ENCODE measurements at regions not wholly inside any gene's neighbourhood (a gene's known extent, or its start where the extent isn't known, plus 50 kb on each side); places are given as distances from the start of the nearest gene placed in this dataset.

DNA sequence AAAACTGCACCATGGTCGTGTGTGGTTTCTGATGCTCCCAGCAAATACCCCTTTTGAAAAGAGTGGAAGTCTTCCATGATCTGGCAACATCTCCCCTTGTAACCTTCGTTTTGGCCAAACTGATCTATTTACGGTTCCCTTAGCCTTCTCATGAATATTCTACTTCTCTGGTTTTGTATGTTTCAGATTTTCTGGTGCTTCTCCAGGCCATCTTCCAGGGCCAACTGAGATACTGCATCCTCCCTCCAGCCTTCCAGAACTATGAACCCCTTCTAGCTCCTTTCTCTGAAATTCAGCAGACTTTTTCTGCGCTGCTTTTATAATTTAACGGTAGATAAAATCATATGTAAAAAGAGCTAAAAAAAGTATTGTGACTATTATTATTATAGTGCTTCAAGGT lies 97.7 kb downstream of the XCL2 start:
- no peak for DNase-seq (ENCODE audit: low spot score in 2 of 2)
- H3K36me3 ChIP-seq (replicated peaks), result no peaks in the 10 kb centered on the region
- in situ Hi-C loops (cut with MboI; ENCODE audit: low sequenced_read_pairs), result no loop called here
- H3K27me3 ChIP-seq (ENCODE audit: low read depth), result no peaks in the 10 kb centered on the region
- no peaks in the 10 kb centered on the region for H3K4me1 ChIP-seq
- H3K9me3 ChIP-seq, result no peaks in the 10 kb centered on the region; the same call in 1 of the 2 replicates
- H3K4me3 ChIP-seq, result no peak overlapping the region

DNA sequence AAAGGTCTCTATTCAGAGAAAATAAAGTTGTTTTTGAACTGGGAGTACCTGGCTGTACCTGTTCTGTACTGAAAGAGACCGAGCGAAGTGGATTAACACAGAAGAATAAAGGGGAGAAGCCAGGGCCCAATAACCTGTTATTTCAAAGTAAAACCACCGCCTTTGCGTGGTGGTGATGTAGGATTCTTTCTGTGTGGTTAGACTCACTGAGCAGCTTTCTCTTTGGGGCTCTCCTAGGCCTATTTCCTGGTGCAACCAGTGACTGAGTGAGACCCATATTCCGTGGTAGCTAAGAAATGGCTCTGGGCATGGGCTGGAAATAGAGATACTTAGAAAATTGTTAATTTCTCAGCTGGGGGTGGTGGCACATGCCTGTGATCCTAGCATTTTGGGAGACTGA lies 99.9 kb downstream of the XCL2 start:
- in situ Hi-C loops (cut with MboI; ENCODE audit: low sequenced_read_pairs), result no loop called here
- Histone ChIP-seq H3K36me3 (replicated peaks) (no peaks in the 10 kb centered on the region), H3K4me3 (no peak overlapping the region), H3K9me3 (no peaks in the 10 kb centered on the region), H3K27me3 (ENCODE audit: low read depth) (0 out of 2 replicates have a peak, but pooled peaks cover 4% of the 10 kb centered on the region), H3K4me1 (no peaks in the 10 kb centered on the region)
- DNase-seq (ENCODE audit: low spot score in 2 of 2), result no peak

DNA sequence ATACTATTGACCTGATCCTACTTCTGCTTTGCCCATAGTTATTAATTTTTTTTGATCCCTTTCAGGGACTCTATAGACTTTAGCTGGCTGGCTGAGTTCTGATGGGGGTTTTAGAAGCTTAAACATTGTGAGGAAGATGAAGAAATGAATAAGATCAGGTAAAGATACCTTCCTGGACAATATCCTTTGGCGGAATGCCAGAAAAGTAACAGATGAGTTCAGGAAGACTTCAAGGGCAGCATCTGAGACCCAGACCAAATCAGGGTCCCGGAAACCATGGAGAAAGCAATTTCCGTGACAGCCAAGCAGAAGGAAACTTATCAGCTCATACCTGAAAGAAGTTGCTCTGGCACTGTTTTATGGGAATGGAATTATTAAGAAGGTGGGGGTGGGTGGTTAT lies 100.4 kb downstream of the XCL2 start:
- Histone ChIP-seq H3K36me3 (replicated peaks) (no peaks in the 10 kb centered on the region), H3K4me1 (no peaks in the 10 kb centered on the region), H3K9me3 (no peaks in the 10 kb centered on the region), H3K27me3 (ENCODE audit: low read depth) (0 out of 2 replicates have a peak, but pooled peaks cover 4% of the 10 kb centered on the region), H3K4me3 (no peak overlapping the region)
- DNase-seq (ENCODE audit: low spot score in 2 of 2), result no peak
- in situ Hi-C loops (cut with MboI; ENCODE audit: low sequenced_read_pairs), result no loop called here

DNA sequence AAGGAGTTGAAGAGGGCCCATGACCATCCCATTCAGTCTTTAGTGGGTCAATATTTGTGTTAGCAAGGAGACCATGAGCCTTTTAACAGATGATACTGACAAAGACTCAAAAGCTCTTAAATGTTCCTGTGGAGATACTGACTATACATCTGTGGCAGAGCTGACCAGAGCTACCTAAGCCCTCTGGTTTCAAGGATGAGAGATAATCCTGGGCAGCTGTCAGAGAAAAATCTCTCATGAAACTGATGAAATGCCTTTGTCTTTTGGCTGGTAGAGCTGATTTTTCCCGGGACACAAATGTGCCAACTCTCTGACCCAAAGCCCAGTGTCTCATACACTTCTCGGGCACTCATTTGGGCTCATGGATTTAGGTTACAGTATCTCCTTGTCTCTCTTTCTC lies 100.9 kb downstream of the XCL2 start:
- DNase-seq (ENCODE audit: low spot score in 2 of 2), result no peak
- Histone ChIP-seq H3K4me1 (no peaks in the 10 kb centered on the region), H3K27me3 (ENCODE audit: low read depth) (0 out of 2 replicates have a peak, but pooled peaks cover 4% of the 10 kb centered on the region), H3K9me3 (no peaks in the 10 kb centered on the region), H3K4me3 (no peak overlapping the region), H3K36me3 (replicated peaks) (no peaks in the 10 kb centered on the region)
- in situ Hi-C loops (cut with MboI; ENCODE audit: low sequenced_read_pairs), result no loop called here

DNA sequence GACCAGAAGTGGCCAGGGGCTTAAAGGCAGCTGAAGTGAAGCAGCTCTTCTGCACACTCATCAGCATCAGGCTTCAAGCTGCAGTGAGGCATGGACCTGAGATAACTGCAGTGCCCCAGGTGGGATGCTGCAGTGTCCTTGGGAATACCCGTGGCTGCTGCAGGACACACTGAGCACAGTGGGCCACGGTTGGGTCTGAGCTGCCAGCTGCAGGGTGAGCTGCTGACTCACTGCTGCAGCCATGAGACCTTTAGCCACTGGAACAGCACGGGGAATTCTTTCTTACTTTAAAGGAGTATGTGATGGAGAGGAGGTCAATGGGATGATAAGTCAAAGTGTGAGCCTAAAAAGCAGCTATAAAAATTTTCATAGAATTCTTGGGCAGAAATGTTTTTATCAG lies 102.1 kb downstream of the XCL2 start:
- Histone ChIP-seq H3K9me3 (no peaks in the 10 kb centered on the region), H3K4me3 (no peak overlapping the region), H3K36me3 (replicated peaks) (no peaks in the 10 kb centered on the region), H3K4me1 (no peaks in the 10 kb centered on the region), H3K27me3 (ENCODE audit: low read depth) (0 out of 2 replicates have a peak, but pooled peaks cover 4% of the 10 kb centered on the region)
- in situ Hi-C loops (cut with MboI; ENCODE audit: low sequenced_read_pairs), result no loop called here
- DNase-seq (ENCODE audit: low spot score in 2 of 2), result no peak

DNA sequence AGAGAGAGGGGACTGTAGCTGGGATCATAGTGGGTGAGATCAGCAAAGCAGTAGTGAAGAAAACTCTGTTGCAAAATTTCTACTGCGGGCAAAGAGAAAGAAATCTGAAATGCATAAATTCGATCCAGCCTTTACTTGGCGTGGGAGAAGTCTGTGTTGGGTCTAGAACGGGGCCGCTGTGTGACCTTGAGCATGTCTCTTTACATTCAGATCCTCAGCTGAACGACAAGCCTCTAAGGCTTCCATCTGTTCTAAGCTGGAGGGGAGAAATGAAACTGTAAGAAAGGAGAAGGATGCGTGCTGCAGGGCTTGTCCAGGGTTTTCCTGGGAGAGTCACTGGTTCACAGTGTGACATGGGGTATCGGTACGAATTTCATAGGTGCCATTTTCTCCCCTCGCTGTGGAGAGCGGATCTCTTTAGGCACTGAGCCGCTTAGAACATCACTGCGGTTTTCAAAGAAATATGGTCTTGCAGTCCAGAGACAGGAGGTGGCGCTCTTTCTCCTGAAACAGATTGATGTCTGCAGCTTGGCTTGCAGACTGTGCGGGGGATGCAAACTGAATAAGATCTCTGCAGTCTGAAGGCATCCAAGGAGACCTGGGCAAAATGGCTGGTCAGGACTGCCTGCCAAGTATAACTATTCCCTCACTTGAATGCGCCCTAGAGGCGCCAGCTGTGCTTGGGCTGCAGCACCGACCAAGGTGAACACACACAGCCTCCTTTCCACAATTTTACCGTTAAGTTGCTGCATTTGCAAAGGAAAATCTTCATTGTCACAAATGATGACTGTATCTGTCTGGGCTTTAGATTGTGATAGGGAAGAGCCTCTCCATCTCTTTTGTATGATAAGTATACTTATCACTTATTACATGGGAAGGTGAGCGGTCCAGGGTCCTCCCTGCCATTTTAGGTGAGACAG lies 104.1 kb downstream of the XCL2 start:
- in situ Hi-C loops (cut with MboI; ENCODE audit: low sequenced_read_pairs), result loop anchor here (10.0 kb wide), 1 partner anchor 135 kb away; the partner anchor contains the start of gene XCL1
- peak; percentile 88 to 90 for DNase-seq (ENCODE audit: low spot score in 2 of 2)
- no peak overlapping the region for H3K4me3 ChIP-seq
- no peaks in the 10 kb centered on the region for H3K36me3 ChIP-seq (replicated peaks)
- no peaks in the 10 kb centered on the region for H3K4me1 ChIP-seq
- H3K9me3 ChIP-seq, result no peaks in the 10 kb centered on the region
- 0 out of 2 replicates have a peak, but pooled peaks cover 4% of the 10 kb centered on the region for H3K27me3 ChIP-seq (ENCODE audit: low read depth)

DNA sequence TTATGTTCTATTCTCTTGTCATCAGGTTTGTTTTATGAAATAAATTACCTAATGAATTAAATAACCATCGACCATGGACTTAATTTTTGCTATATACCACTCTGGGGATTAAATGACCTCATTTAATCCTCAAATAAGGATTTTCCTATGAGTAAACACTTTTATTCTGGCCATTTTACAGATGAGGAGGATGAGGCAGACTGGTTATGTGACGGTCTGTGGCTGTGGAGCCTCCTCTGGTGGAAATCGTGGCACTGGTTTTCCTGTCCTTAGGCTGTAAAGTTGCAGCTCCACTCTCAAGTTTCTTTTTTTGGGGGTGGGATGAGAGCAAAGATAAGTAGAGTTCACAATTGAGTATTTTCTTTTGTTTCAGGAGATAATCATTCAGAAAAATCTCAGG lies 105.2 kb downstream of the XCL2 start:
- H3K4me1 ChIP-seq, result no peaks in the 10 kb centered on the region
- H3K27me3 ChIP-seq (ENCODE audit: low read depth), result 0 out of 2 replicates have a peak, but pooled peaks cover 4% of the 10 kb centered on the region
- in situ Hi-C loops (cut with MboI; ENCODE audit: low sequenced_read_pairs), result loop anchor here (10.0 kb wide), 1 partner anchor 136 kb away; the partner anchor contains the start of gene XCL1
- DNase-seq (ENCODE audit: low spot score in 2 of 2), result no peak
- no peaks in the 10 kb centered on the region for H3K9me3 ChIP-seq
- no peak overlapping the region for H3K4me3 ChIP-seq
- H3K36me3 ChIP-seq (replicated peaks), result no peaks in the 10 kb centered on the region

DNA sequence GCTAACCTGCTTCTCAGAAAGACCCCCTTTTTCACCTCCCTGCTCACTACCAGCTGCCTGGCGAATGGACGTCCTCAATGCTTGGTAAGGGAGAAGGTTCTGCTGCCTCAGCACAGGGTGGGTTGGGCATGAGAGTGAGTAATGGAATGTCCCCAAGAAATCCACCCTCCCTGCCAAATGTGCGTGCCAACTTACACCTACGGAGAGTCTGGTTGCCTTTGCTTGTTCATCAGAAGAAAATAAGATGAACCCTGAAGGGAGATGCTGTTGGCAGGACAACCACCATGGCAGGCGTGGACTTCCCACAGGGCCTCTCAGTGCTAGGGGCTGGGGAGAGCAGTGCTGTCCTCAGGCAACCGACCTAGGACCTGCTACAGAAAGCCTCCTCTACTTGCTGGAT lies 106.0 kb downstream of the XCL2 start:
- 0 out of 2 replicates have a peak, but pooled peaks cover 4% of the 10 kb centered on the region for H3K27me3 ChIP-seq (ENCODE audit: low read depth)
- no peak overlapping the region for H3K4me3 ChIP-seq
- no peaks in the 10 kb centered on the region for H3K4me1 ChIP-seq
- H3K36me3 ChIP-seq (replicated peaks), result no peaks in the 10 kb centered on the region
- no peak for DNase-seq (ENCODE audit: low spot score in 2 of 2)
- in situ Hi-C loops (cut with MboI; ENCODE audit: low sequenced_read_pairs), result loop anchor here (10.0 kb wide), 1 partner anchor 137 kb away; the partner anchor contains the start of gene XCL1
- no peaks in the 10 kb centered on the region for H3K9me3 ChIP-seq

DNA sequence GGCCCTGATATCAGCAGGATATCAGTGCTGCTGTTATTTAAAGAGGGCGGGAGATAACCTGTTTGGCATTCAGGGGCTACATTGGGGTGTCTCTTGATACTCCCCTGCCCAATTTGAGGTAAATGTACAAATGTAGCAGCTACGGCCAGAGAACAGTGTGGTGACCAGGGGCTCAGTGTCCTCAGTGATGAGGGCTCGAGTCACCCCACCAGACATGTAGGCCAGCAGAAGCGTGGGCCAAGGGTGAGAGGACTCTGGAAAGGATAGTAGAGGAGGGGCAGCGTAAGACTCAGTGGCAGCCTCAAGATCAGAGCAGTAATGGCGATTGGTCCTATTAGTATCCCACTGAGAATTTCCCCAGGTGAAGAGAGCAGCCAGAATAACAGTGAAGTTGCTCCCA lies 108.4 kb downstream of the XCL2 start:
- no peak overlapping the region for H3K4me3 ChIP-seq
- in situ Hi-C loops (cut with MboI; ENCODE audit: low sequenced_read_pairs), result loop anchor here (10.0 kb wide), 1 partner anchor 139 kb away; the partner anchor contains the start of gene XCL1
- no peaks in the 10 kb centered on the region for H3K4me1 ChIP-seq
- no peak for DNase-seq (ENCODE audit: low spot score in 2 of 2)
- H3K27me3 ChIP-seq (ENCODE audit: low read depth), result 0 out of 2 replicates have a peak, but pooled peaks cover under 1% of the 10 kb centered on the region
- H3K9me3 ChIP-seq, result no peaks in the 10 kb centered on the region
- no peaks in the 10 kb centered on the region for H3K36me3 ChIP-seq (replicated peaks)

DNA sequence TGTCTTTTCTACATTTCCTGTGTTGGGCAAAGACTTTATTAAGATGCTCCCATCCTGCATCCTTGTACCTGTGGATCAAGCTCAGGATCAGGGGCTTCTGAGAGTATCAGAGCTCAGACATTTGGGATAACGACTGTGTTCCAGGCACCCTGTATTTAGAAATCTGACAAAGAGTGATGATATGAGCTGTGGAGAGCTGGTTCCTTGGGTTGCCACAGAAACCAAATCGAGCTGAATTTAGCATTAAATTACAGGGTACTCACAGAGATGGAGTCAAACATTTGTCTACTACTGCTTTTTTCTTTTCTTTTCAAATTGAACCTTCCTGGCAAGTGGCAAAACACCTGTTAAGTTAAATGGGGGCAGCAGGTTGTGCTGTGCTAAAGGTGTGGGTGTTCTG lies 110.6 kb downstream of the XCL2 start:
- H3K4me3 ChIP-seq, result no peak overlapping the region
- in situ Hi-C loops (cut with MboI; ENCODE audit: low sequenced_read_pairs), result loop anchor here (10.0 kb wide), 1 partner anchor 142 kb away; the partner anchor contains the start of gene XCL1
- DNase-seq (ENCODE audit: low spot score in 2 of 2), result no peak
- no peaks in the 10 kb centered on the region for H3K36me3 ChIP-seq (replicated peaks)
- no peaks in the 10 kb centered on the region for H3K9me3 ChIP-seq
- no peaks in the 10 kb centered on the region for H3K27me3 ChIP-seq (ENCODE audit: low read depth)
- H3K4me1 ChIP-seq, result no peaks in the 10 kb centered on the region

DNA sequence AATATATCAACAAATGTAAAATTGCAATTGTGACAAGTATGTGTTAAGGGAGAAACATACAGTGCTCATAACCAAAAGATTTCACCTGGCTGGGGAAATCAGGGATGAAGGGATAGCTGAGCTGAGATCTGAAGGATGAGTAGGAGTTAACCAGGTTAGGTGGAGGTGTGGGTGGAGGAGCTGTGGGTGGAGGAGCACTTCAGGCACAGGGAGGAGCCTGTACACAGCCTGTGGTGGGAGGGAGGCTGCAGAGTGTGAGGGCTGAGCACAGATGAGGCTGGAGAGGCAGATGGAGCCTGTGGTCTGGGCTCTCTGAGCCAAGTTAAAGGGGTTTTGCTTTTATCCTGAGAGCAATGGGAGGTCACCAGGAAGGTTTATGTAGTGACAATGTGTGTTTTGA lies 111.9 kb downstream of the XCL2 start:
- no peaks in the 10 kb centered on the region for H3K27me3 ChIP-seq (ENCODE audit: low read depth)
- H3K36me3 ChIP-seq (replicated peaks), result no peaks in the 10 kb centered on the region
- peaks cover 5% of the 10 kb centered on the region for H3K4me1 ChIP-seq
- no peaks in the 10 kb centered on the region for H3K9me3 ChIP-seq
- no peak overlapping the region for H3K4me3 ChIP-seq
- in situ Hi-C loops (cut with MboI; ENCODE audit: low sequenced_read_pairs), result loop anchor here (10.0 kb wide), 1 partner anchor 143 kb away; the partner anchor contains the start of gene XCL1
- no peak for DNase-seq (ENCODE audit: low spot score in 2 of 2)

DNA sequence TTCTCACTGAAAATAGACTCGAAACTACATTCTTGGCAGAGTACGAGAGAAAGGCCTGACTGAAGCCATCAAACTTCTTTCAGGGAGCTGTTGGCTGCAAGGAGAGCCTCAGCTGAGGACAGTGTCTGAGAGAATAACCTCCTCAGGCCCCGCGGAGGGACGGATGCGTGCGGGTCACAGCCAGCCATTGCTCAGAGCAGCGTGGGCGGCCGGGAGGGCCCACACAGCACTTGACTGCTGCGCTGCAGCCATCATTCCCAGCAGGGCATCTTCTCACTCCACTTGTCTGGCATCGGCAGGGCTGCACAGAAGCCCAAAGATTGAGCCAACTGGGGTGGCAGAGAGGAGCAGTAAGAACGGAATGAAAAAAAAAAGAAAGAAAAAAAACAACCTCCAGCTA lies 113.5 kb downstream of the XCL2 start:
- H3K4me3 ChIP-seq, result no peak overlapping the region
- no peak for DNase-seq (ENCODE audit: low spot score in 2 of 2)
- H3K27me3 ChIP-seq (ENCODE audit: low read depth), result no peaks in the 10 kb centered on the region
- H3K4me1 ChIP-seq, result peaks cover 5% of the 10 kb centered on the region
- in situ Hi-C loops (cut with MboI; ENCODE audit: low sequenced_read_pairs), result loop anchor here (10.0 kb wide), 1 partner anchor 144 kb away; the partner anchor contains the start of gene XCL1
- H3K9me3 ChIP-seq, result no peaks in the 10 kb centered on the region
- H3K36me3 ChIP-seq (replicated peaks), result no peaks in the 10 kb centered on the region

DNA sequence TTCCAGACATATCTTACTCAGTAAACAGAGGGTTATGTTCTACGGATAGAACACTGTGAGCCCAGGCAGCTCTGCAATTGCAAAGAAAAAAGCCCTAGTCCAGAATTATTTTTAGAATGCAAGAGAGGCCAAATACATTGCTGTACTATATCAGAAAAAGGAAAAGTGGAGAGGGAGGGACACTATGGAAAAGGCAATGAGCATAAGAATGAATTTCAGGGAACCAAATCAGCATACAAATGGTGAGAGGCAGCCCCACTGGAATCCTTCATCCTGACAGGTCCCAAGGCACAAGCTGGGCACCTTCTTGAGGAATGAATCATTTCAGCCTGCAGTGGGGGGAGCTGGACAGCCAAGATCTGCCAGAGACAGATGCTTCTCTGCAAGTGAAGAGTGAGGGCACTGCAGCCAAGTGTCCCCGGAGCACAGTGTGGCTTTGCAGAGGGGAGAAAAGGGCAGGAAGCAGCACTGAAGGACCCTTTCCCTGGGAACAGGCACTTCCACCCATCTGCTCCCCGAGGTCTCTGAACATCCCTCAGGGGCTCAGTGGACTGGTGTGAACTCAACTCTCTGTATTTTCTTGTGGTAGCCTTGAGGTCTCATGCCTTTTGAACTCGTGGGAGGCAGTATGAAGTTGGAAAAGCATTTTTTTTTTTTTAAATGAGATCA lies 115.6 kb downstream of the XCL2 start:
- Histone ChIP-seq H3K4me1 (peaks cover 5% of the 10 kb centered on the region), H3K4me3 (no peak overlapping the region), H3K27me3 (ENCODE audit: low read depth) (no peaks in the 10 kb centered on the region), H3K9me3 (no peaks in the 10 kb centered on the region), H3K36me3 (replicated peaks) (no peaks in the 10 kb centered on the region)
- peak; percentile 67 to 69 for DNase-seq (ENCODE audit: low spot score in 2 of 2)
- in situ Hi-C loops (cut with MboI; ENCODE audit: low sequenced_read_pairs), result no loop called here

DNA sequence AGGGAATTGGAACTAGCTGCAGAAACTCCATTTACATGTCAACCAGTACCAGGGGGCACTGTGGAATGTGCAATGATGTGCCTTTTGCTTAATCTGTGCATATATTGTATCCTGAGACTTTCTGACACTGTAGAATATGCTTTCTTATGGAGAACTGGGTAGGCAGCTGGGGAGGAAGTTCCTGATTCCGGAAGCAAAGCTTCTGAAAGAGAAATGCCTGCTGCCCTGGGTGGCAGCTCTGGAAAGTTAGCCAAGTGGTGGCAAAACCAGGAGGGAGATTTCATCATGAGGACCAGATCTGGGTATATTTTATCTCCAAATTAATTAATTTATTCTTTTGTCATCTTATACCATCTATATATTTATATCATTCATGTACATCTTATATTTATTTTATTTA lies 116.7 kb downstream of the XCL2 start:
- DNase-seq (ENCODE audit: low spot score in 2 of 2), result no peak
- H3K36me3 ChIP-seq (replicated peaks), result no peaks in the 10 kb centered on the region
- no peaks in the 10 kb centered on the region for H3K27me3 ChIP-seq (ENCODE audit: low read depth)
- no peaks in the 10 kb centered on the region for H3K9me3 ChIP-seq
- H3K4me1 ChIP-seq, result peaks cover 5% of the 10 kb centered on the region
- H3K4me3 ChIP-seq, result no peak overlapping the region
- in situ Hi-C loops (cut with MboI; ENCODE audit: low sequenced_read_pairs), result no loop called here
